Gastroesophageal sphincter (tissue), 4 donors: ENCODE measurements at regions not wholly inside any gene's neighbourhood (a gene's known extent, or its start where the extent isn't known, plus 50 kb on each side); places are given as distances from the start of the nearest gene placed in this dataset.

ENCODE experiments used
- ATAC-seq: fragments of 150-250 bp; one replicate; pipeline ENCODE4 v1.9.1; 2016; ENCODE audit warnings: mild to moderate bottlenecking, moderate library complexity
- H3K27ac ChIP-seq, 4 donors: fragments of 200-600 bp; sonication (generic) in 3 of 4; 1 replicate in 3 of 4; 2 replicates in 1 of 4; pipeline ENCODE4 v1.5.1; 2016 to 2019
- H3K27me3 ChIP-seq: fragments of 200-600 bp; sonication (generic); one replicate; pipeline ENCODE4 v1.5.1; 2019
- H3K36me3 ChIP-seq, 2 donors: fragments of 200-600 bp; sonication (generic); one replicate each; pipeline ENCODE4 v1.5.1; 2019; ENCODE audit warnings: control low read depth in 1 of 2
- H3K4me1 ChIP-seq, 3 donors: fragments of 200-600 bp; sonication (generic); 1 replicate in 2 of 3; 2 replicates in 1 of 3; pipeline ENCODE4 v1.5.1; 2016 to 2019; ENCODE audit warnings: control low read depth in 2 of 3
- H3K4me3 ChIP-seq, 2 donors: fragments of 200-600 bp; sonication (generic); one replicate each; pipeline ENCODE4 v1.5.1; 2019; ENCODE audit warnings: mild to moderate bottlenecking in 1 of 2, moderate library complexity in 1 of 2
- H3K9me3 ChIP-seq, 3 donors: fragments of 200-600 bp; sonication (generic); one replicate each; pipeline ENCODE4 v1.5.1; 2017 to 2019; ENCODE audit warnings: control low read depth in 2 of 3
- CTCF ChIP-seq, 4 experiments: fragments of 200-600 bp in 2 of 4; fragments of 450-650 bp in 2 of 4; sonication (generic) in 1 of 4; IDR thresholded peaks; one replicate each; pipeline ENCODE4 v1.5.1; 2017 to 2019; ENCODE audit warnings: antibody characterized with exemption in 4 of 4, mild to moderate bottlenecking in 2 of 4, moderate library complexity in 2 of 4
- EP300 ChIP-seq: sonication (generic); formaldehyde crosslinking; IDR thresholded peaks from one replicate; pipeline ENCODE4 v1.6.1; 2017; ENCODE audit warnings: antibody characterized with exemption, mild to moderate bottlenecking
- POLR2A ChIP-seq, 2 donors: fragments of 450-650 bp; IDR thresholded peaks; one replicate each; pipeline ENCODE4 v1.6.1; 2017; ENCODE audit warnings: antibody characterized with exemption in 2 of 2, mild to moderate bottlenecking in 2 of 2, moderate library complexity in 1 of 2
- POLR2AphosphoS5 ChIP-seq: sonication (generic); formaldehyde crosslinking; IDR thresholded peaks from one replicate; pipeline ENCODE4 v1.6.1; 2017; ENCODE audit warnings: antibody characterized with exemption
- WGBS, 2 donors: methylation state at CpG; one replicate each; pipeline ENCODE4 v1.1.5; 2018; ENCODE audit warnings: low coverage in 1 of 2; 5-methylcytosine and 5-hydroxymethylcytosine counted together

GRCh38 chr1:62917314-62917713 is 133.4 kb downstream of the ATG4C start:
- Histone ChIP-seq H3K27me3 (peaks cover 14% of the 10 kb centered on the region), H3K9me3 (no peaks in the 10 kb centered on the region), H3K4me1 (no peaks in the 10 kb centered on the region), H3K36me3 (no peaks in the 10 kb centered on the region), H3K4me3 (no peak overlapping the region), H3K27ac (no peak overlapping the region)
- no peak for TF ChIP-seq EP300
- no peak for TF ChIP-seq POLR2A (IDR thresholded peaks at IDR 0.05)
- TF ChIP-seq POLR2AphosphoS5 = no peak
- TF ChIP-seq CTCF (IDR thresholded peaks at IDR 0.05) = no peak
- no peak for ATAC-seq
- 84 to 87% methylated on average over 5 of the region's 5 CpGs for WGBS, 2 donors

GRCh38 chr1:62917805-62918204 is 133.9 kb downstream of the ATG4C start:
- no peak for TF ChIP-seq EP300
- TF ChIP-seq CTCF (IDR thresholded peaks at IDR 0.05) = no peak
- TF ChIP-seq POLR2AphosphoS5 = no peak
- TF ChIP-seq POLR2A (IDR thresholded peaks at IDR 0.05) = no peak
- ATAC-seq = no peak
- Histone ChIP-seq H3K4me3 (no peak overlapping the region), H3K36me3 (no peaks in the 10 kb centered on the region), H3K27ac (no peak overlapping the region), H3K4me1 (no peaks in the 10 kb centered on the region), H3K27me3 (peaks cover 12% of the 10 kb centered on the region), H3K9me3 (no peaks in the 10 kb centered on the region)
- 44 to 50% methylated on average over 4 to 10 of the region's 10 CpGs for WGBS, 2 donors

- no peak for ATAC-seq
- Histone ChIP-seq H3K36me3 (no peaks in the 10 kb centered on the region), H3K4me1 (no peaks in the 10 kb centered on the region), H3K9me3 (no peaks in the 10 kb centered on the region), H3K27ac (no peak overlapping the region), H3K27me3 (peaks cover 3% of the 10 kb centered on the region), H3K4me3 (no peak overlapping the region)
- no peak for TF ChIP-seq EP300
- TF ChIP-seq CTCF (IDR thresholded peaks at IDR 0.05) = no peak
- TF ChIP-seq POLR2A (IDR thresholded peaks at IDR 0.05) = no peak
- no peak for TF ChIP-seq POLR2AphosphoS5
- 42 to 80% methylated on average over 3 of the region's 3 CpGs for WGBS, 2 donors
Measured at GRCh38 chr1:62918700-62919099, 134.8 kb downstream of the ATG4C start.

- Histone ChIP-seq H3K36me3 (no peaks in the 10 kb centered on the region), H3K27ac (no peak overlapping the region), H3K4me1 (no peaks in the 10 kb centered on the region), H3K9me3 (no peaks in the 10 kb centered on the region), H3K27me3 (peaks cover 11% of the 10 kb centered on the region), H3K4me3 (no peak overlapping the region)
- TF ChIP-seq EP300 = no peak
- TF ChIP-seq POLR2AphosphoS5 = no peak
- no peak for TF ChIP-seq CTCF (IDR thresholded peaks at IDR 0.05)
- no peak for TF ChIP-seq POLR2A (IDR thresholded peaks at IDR 0.05)
- WGBS, 2 donors = 100% methylated on average over 1 of the region's 1 CpG; no CpG with 5 or more reads in 1 of the 2 donors
- no peak for ATAC-seq
Measured at GRCh38 chr1:62922006-62922405, 138.1 kb downstream of the ATG4C start.

- no peaks in the 10 kb centered on the region for H3K36me3 ChIP-seq
- no peak for TF ChIP-seq EP300
- no peak for TF ChIP-seq CTCF (IDR thresholded peaks at IDR 0.05)
- no peak for TF ChIP-seq POLR2AphosphoS5
- no peak for TF ChIP-seq POLR2A (IDR thresholded peaks at IDR 0.05)
- ATAC-seq = no peak
- H3K9me3 ChIP-seq = no peaks in the 10 kb centered on the region
- no peaks in the 10 kb centered on the region for H3K4me1 ChIP-seq
- no peak overlapping the region for H3K27ac ChIP-seq
- H3K4me3 ChIP-seq = no peak overlapping the region
- H3K27me3 ChIP-seq = peaks cover 18% of the 10 kb centered on the region
- WGBS, 2 donors = 64 to 79% methylated on average over 5 to 7 of the region's 7 CpGs
Measured at GRCh38 chr1:62924983-62925790, 141.3 kb downstream of the ATG4C start.
